Epithelial cell of prostate (primary cell): ENCODE measurements at regions not wholly inside any gene's neighbourhood (a gene's known extent, or its start where the extent isn't known, plus 50 kb on each side); places are given as distances from the start of the nearest gene placed in this dataset.

Experiments
- DNase-seq: peaks from one replicate; pipeline ENCODE4 v3.0.0-alpha.2; 2011; ENCODE audit warnings: low read depth, low spot score
- H3K27ac ChIP-seq: fragments of 450-650 bp; 2 replicates; pipeline ENCODE4 v1.5.1; 2017; ENCODE audit warnings: mild to moderate bottlenecking

DNA sequence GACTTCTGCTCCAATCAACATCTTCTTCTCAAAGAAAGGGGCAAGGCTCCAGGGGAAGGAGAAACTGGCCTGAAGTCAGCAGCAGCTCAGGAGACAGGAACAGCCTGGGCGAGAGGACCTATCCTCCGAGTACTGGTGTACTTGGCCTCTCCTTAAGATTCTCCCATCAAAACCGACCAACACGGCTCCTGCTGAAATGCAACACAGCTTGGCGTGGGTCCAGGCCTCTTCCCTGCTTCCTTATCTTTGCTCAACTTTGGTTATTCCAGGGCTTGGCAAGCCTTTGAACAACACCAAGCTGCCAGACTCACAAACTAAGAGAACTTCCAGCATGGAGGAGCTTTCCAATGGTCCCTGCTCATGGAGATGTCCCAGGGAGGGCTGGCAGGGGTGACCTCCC is 377.4 kb downstream of the BCL11B start:
- H3K27ac ChIP-seq, result no peak overlapping the region
- DNase-seq, result no peak

DNA sequence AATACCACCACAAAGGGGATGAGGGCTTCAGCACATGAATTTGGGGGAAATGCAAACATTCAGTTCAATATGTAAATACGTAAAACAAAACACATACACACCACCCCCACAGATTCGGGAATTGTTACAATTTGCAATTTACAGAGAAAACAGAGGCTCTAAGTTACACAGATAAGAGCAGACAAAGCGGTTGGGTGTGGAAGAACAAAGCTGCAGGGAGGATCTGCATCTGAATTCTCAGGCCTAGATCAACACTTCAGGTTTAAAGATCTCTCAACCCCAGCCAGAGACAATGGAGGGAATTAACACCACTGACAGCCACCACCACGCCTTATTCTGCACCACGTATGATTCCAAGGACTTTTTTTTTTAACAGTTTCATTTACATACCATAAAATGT is 375.5 kb downstream of the BCL11B start:
- DNase-seq, result no peak
- no peak overlapping the region for H3K27ac ChIP-seq

DNA sequence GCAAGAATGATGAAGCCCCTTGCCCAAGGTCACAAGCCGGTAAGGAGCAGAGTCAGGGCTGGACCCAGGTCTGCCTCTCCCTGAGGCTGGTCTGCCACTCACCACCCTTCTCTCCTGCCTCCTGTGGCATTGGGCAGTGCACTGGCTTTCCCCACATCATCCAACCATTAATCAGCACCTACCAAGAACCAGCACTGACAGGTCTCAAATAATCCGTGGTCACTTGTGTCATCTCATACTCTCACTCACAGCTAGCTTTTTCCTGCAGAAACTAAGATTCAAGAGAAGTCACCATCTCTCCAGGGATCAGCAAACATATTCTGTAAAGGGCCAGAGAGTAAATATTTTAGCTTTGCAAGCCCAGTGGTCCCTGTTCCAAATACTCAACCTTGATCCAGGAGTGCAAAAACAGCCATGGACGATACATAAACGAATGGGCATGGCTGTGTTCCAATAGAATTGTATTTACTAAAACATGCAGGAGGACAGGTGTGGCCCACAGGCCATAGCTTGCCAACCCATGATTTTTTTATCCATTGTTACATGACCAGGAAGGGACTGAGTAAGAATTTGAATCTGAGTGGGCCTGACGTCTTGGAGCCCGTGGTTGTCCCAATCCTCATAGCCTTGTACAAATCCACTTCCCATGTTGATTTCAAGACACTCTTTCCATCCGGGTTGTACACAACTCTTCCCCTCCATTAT is 374.2 kb downstream of the BCL11B start:
- peak; percentile 14 for DNase-seq
- peak overlapping the region; percentile 61 for H3K27ac ChIP-seq

DNA sequence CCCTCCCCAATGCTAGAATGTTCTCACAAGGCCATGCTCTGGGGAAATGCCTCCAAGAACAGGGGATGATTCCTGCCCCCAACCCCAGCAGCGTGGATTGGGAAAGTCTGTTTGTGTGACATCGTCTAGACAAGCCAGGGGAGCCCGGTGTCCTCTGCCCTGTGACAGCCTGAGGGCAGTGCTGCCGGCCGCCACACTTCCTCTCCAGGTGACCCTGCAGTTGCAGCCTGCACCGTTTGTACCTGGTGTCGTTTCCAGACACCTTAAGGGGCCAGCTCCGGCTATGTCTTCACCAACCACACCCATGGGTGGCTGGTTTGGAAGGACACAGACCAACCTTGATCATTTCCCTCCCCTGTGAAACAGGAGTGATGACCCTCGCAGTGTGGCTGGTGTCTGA is 372.6 kb downstream of the BCL11B start:
- H3K27ac ChIP-seq, result no peak overlapping the region
- DNase-seq, result no peak

DNA sequence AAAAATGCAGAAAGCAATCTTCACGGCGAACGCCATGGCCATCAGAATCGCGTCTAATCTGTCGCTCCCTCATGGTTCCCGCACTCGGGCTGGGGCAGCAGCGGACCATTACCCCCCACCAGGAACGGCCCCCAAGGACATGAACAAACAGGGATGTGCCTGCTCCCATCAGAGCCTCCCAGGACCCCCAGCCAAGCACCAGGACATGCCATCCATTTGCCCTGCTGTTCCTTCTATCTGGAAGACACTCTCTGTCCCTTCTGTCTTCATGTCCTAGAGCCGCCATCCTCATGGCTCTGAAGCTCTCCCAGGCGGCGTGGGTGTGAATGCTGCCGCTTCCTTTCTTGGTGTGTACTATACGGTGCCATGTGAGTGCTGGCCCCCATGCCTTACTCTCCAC is 371.8 kb downstream of the BCL11B start:
- no peak for DNase-seq
- no peak overlapping the region for H3K27ac ChIP-seq

DNA sequence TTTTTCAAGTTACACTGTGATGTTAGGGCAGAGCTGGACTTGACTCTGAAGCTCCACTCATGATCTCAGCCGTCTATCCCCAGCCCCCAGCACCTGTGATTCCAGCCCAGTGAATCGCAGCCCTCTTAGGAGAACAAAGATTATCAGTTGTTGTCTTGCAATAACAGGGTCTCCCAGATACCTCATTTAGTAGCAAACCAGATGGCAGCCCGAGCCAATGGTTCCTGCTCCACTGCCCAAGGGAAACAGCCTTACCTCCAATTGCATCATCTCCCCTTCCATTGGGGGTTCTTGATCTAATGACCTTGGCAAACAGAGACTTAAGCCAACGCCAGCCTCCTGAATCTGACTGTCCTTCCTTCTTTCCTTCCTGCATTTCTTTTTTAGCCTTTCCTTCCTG is 371.2 kb downstream of the BCL11B start:
- no peak for DNase-seq
- no peak overlapping the region for H3K27ac ChIP-seq

DNA sequence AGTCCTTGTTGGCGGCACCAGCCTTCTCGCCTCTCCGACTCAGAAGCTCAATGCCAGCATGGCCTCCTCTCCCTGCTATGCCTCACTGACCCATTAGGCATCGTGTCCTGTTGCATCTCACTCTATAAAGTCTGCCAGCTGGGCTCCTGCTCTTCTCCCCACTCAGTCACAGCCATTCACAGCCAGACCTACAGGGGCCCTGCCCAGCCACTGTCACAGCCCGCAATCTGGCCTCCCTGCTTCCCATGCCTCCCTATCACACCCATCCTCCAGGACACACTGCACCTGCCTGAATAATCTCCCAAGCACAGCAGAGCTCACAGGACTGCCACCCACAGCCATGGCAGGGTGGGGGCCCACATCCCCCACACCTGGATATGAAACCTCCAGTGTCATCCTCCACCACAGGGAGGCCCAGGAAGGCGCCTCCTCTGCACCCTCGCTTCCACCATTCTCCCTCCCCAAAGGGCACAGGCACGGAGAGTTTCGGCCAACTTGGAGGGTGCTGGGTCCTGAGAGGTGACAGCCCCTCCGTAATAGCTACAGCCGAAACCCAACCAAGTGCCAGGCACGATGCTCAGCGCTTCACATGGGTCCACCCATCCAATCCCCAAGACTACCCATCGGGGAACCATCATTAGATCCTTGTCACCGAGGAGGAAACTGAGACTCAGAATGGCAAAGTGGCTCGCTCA is 370.3 kb downstream of the BCL11B start:
- DNase-seq, result no peak
- no peak overlapping the region for H3K27ac ChIP-seq

DNA sequence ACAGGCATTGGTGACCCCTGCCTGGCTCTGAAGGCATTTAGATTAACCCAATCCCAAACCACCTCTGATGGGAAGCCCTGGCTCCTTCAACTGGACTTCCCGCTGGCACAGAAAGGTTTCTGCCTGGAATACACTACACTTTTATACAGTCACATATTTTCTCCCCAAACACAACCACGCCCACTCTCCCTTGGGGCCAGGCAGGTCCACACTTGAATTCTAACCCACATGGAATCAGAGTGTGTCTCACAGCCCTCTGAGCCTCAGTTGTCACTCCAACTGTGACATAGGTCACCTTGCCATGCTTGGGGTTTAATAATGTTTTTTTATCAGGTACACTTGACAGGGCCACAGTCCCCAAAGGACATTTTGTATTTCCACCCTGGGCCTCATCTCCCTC is 368.6 kb downstream of the BCL11B start:
- DNase-seq, result no peak

DNA sequence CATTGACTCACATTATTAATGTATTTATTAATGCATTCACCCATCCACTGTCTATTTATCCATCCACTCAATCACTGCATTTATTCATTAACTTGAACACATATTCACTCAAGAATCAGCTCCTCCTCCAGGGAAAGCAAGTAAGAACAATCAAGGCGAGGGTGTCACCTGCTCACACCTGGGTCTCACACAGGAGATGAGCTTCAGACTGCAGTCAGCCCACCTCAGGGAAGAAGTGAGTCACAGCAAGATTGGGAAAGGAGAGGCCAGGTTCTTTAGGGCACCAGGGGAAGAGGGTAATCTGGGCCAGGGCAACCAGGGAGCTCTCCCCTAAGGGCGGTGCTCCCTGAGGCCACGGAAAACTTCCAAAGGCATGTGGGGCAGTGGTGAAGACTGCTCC is 367.3 kb downstream of the BCL11B start:
- DNase-seq, result no peak
- H3K27ac ChIP-seq, result no peak overlapping the region

More for the DNA sequence above, 368.6 kb downstream of the BCL11B start:
- peak overlapping the region; percentile 15 for H3K27ac ChIP-seq

DNA sequence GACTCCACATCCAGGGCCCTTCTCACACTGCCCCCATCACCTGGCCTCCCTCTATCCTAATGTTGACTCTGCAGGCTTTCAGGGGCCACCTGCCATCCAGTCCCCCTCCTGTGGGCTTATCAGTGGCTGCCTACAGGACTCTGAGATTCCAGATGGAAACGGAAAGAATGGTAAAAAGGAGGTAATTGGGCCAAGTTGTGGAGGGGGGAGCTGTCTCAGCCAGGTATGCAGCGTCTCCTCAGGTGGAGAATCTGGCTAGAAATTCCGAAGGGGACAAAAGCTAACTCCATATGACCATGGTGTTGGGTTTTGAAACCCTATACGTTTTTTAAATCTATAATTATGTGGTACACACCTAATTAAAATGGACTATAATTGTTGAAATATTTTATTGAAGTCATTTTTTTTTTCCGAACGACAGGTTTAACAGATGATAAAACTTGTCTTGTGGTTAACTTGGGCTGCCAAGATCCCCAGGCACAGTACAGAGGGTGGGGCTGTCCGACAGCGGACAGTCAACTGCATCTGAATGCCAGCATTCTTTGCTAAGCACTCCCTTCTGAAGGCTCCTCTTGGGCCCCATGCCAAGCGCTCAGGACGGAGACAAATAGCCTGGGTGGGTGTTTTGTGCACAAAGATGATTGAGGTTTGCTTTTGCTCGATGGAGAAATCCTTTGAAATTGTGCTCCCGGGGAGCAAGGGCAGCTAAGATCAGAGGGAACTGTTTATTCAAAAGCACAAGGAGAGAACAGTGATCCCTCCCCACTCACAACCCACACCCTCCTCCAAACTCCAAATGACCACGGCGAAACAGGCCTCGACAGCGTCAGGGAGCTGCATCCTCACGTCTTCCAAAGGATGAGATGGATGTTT is 365.6 kb downstream of the BCL11B start:
- peak; percentile 63 for DNase-seq
- H3K27ac ChIP-seq, result peak overlapping the region; percentile 62

DNA sequence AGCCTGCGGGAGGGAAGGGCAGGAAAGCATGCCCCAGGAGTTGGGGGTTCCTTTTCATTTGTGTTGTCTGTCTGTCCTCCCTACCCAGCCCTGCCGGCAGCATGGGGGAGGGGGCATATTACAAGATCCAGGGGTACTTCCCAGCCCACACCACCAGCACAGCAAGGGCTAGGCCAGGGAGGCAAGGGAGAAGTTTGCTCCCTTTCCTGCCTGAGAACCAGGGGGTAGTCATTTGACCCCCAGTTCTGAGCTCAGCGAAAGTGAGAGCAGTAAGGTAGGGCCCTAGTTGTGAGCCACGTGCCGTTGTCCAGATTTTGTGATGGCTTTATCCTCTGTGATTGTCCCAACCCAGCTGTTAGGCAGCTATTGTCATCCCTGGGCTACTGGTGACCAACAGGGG is 364.7 kb downstream of the BCL11B start:
- no peak for DNase-seq
- peak overlapping the region; percentile 62 for H3K27ac ChIP-seq

DNA sequence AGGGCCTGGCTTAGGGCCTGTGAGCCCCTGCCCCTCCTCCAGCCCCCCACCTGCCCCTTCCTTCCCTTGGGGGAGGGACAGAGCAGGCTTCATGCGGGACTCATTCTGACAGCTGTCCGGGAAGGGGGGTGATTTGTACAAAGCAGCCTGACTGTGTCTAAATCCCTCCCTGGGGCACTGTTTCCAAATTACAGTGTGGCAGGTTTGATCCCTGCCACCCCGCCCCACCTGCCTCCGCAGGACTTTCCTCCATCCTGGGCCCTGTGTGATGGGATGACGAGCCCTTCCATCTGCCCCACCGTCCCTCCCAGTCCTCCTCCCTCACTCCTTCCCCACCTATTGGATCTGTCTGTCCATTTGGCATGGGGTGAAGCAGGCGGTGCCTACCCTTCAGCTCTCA is 363.9 kb downstream of the BCL11B start:
- DNase-seq, result no peak
- no peak overlapping the region for H3K27ac ChIP-seq

DNA sequence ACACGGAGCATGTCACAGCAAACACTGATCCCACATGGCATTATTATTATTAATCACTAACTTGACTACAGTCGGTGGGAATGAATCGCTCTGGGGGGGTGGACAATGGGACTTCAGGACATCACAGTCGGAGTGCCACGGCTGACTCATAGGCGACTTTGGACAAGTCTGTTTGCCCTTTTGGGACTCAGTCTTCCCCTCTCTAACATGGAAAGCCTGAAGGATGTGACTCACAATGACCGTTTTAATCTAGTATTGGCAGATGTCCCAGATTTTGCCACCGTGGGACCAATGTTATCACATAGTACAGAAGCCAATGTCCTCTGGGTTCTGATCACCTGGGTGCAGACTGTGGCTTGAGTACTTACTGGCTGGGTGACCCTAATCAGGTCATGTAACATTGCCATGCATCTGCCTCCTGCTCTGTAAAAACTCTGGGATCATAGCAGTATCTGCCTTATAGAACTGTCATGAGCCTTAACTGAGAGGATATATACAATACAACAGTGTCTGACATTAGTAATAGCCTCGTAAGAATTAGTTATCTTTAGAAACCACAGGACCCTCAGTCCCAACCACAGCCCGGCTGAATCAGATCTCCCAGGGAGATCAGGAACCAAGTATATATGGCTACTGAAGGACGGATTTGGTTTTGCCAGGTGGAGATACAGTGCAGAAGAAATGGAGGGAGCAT is 362.6 kb downstream of the BCL11B start:
- peak overlapping the region; percentile 34 for H3K27ac ChIP-seq
- peak; percentile 64 for DNase-seq

DNA sequence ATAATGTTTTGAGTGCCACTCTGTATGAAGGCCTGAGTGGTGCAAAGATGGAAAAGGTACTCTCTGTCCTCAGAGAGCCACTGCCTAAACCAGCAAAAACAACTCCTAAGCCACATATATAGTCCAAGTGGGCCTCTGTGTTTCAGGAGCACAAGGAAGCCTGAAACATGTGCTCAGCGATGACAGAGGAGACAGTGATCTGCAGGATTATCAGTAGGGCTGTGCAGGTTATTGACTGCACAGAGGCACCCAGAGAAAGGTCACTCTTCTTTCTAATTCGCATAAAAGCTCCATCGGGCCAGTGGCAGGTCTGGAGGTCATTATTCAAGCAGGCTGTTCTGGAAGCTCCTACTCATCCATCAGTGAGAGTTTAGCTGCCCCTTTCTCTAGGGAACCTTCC is 361.9 kb downstream of the BCL11B start:
- no peak for DNase-seq
- peak overlapping the region; percentile 34 for H3K27ac ChIP-seq

DNA sequence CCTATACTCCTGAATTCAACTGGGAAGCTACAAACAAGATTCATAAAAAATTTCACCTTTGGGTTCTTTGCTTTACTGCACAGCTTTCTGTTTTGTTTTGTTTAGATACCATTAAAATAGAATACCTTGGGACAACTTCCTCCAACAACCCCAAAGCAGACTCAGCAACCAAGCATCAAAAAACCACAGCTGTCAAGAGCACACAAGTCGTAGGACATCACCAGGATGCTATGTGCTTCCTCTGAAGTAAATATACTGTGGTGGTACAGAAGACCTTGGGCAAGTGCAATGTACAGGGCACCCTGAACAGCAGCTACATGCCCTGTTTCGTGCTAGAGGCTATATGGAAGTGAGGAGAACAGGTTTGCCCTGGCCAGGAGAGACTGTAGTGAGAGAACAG is 359.3 kb downstream of the BCL11B start:
- no peak overlapping the region for H3K27ac ChIP-seq
- no peak for DNase-seq

DNA sequence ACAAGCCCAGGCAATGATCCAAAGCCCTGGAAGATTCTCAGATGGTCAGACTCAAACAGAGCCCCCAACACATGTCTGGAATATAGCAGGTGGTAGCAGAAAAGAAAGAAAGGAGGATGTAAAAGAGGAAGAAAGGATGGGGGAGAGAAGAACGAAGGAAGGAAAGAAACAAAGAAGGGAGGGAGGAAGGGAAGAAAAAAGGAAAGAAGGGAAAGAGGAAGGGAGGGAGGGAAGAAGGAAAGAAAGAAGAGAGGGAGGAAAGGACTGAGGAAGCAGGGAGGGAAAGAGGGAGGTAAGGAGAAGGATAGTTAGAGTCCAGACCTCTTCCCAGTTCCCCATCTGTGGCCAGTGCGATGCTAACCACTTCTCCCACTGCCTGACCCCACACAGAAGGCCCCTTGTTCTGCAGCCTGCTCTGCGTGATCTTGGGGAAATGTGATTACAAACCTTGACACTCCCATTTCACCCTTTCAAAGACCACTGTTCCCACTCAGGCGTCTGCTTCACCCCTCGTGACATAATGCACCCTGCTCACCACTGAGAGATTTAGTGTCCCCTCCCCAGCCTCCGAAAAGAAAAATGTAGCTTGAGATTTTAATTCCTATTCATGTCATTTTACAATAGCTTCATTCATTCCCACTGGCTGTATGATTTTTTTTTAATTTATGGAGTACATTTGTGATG is 357.9 kb downstream of the BCL11B start:
- H3K27ac ChIP-seq, result no peak overlapping the region
- no peak for DNase-seq

DNA sequence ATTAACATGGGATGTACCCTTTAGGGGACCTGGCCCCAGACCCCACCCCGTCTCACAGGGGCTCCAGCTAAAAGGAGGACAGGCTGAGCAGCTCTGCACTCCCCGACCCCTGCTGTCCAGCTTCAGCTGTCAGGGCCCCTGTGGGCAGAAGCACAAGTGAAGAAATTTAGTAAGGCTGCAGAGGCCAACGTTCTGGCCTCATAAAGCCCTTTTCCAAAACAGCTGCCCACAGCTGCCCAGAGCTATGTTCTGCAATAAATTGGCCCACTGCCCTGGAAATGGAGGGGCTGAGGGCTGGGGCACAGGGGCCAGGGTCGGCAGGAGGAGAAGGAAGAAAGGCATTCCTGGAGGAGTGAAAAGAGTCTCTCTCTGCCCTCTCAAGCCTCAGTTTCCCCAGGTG is 357.1 kb downstream of the BCL11B start:
- DNase-seq, result no peak
- H3K27ac ChIP-seq, result no peak overlapping the region

DNA sequence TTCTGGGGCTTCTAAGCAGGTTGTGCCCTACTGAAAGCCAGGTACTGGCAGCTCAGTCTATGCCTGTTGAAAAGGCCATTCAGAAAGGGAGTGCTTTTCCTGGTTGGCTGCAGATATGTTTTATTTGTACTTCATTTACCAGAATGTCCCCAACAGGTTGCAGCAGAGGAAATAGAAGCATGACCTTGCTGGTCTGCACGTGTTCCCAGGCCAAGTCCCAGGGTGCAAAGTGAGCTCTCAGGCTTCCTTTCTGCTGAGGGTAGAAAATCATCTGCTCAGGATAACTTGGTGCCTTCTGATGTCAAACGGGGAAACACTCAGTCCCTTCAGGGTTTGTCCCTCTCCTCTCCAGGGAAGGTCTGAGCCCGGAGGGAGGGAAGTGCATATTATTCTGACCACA is 356.4 kb downstream of the BCL11B start:
- DNase-seq, result no peak
- no peak overlapping the region for H3K27ac ChIP-seq

DNA sequence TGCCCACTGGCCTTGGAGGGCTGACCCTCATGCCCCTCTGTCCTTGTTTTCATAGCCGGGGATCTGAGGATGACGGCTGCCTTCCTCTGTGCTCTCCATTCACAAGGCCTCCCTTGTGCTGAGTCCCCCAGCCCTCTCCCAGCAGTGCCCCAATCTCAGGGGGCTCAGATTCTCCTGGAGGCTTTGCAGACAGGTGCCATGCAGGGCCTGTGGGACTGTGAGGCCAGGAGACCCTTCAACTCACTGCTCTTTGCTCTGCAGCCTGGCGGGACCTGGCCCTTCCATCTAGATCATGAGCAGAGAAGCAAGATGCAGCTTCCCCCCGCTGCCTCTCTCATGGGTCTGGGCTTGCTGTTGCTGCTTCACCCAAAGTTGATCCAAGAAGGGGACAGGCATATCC is 356.0 kb downstream of the BCL11B start:
- H3K27ac ChIP-seq, result no peak overlapping the region
- DNase-seq, result no peak

DNA sequence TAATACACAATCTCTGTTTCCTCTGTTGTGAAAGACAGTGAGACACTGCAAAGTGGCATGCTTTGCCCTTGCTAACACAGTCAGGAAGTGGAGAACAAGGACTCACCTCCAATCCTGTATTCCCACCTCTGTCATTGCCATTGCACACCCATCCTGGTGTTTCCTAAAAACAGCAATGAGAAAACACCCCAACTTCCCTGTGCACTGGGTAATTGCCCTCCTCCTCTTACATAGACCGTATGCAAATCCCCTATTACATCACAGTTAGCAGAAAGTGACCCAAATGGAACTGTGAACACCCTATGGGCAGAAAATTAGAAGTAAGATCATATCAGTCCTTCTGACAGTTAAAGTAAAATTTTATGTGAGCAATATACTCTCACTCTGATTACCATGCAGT is 355.5 kb downstream of the BCL11B start:
- DNase-seq, result no peak
- H3K27ac ChIP-seq, result no peak overlapping the region
